ENCODE measurements at regions not wholly inside any gene's neighbourhood (a gene's known extent, or its start where the extent isn't known, plus 50 kb on each side); places are given as distances from the start of the nearest gene placed in this dataset.

GRCh38 chr10:109780997-109781396, 142.3 kb downstream of the XPNPEP1 start:
- Histone ChIP-seq H3K9me3 (ENCODE audit: low read depth) (no peaks in the 10 kb centered on the region), H3F3A (ENCODE audit: insufficient read depth) (no peaks in the 10 kb centered on the region), H4K20me1 (ENCODE audit: insufficient read depth) (no peaks in the 10 kb centered on the region), H3K9ac (no peak overlapping the region), H3K79me2 (ENCODE audit: insufficient read depth) (no peaks in the 10 kb centered on the region), H3K9me2 (ENCODE audit: insufficient read depth) (no peaks in the 10 kb centered on the region), H3K4me2 (ENCODE audit: unreplicated experiment) (no peak overlapping the region), H3K27me3 (replicated peaks; ENCODE audit: insufficient read depth) (peaks cover 5% of the 10 kb centered on the region; the same call in 1 of the 2 replicates), H3K27ac (no peak overlapping the region), H3K36me3 (ENCODE audit: low read depth) (no peaks in the 10 kb centered on the region), H3K4me1 (ENCODE audit: insufficient read depth) (no peaks in the 10 kb centered on the region; the same call in 1 of the 2 replicates), H3K4me3 (no peak overlapping the region), H2AFZ (no peak overlapping the region)
- in situ Hi-C loops (cut with MboI): no loop called here
- TF ChIP-seq EZH2 (IDR thresholded peaks at IDR 0.05; ENCODE audit: insufficient read depth, poor library complexity, severe bottlenecking) (no peak), EZH2phosphoT487 (IDR thresholded peaks at IDR 0.05; ENCODE audit: insufficient read depth, low read depth) (no peak)
- no peak for DNase-seq

GRCh38 chr10:109778993-109779392, 144.3 kb downstream of the XPNPEP1 start:
- no peaks in the 10 kb centered on the region for H3K9me3 ChIP-seq (ENCODE audit: low read depth)
- H3F3A ChIP-seq (ENCODE audit: insufficient read depth): no peaks in the 10 kb centered on the region
- H3K4me3 ChIP-seq: no peak overlapping the region
- TF ChIP-seq EZH2 (IDR thresholded peaks at IDR 0.05; ENCODE audit: insufficient read depth, poor library complexity, severe bottlenecking) (no peak), EZH2phosphoT487 (IDR thresholded peaks at IDR 0.05; ENCODE audit: insufficient read depth, low read depth) (no peak)
- no peaks in the 10 kb centered on the region for H3K79me2 ChIP-seq (ENCODE audit: insufficient read depth)
- no peak overlapping the region for H2AFZ ChIP-seq
- no peaks in the 10 kb centered on the region for H4K20me1 ChIP-seq (ENCODE audit: insufficient read depth)
- in situ Hi-C loops (cut with MboI): no loop called here
- WGBS, 2 experiments (ENCODE audit: low coverage in 1 of 2, low lambda C conversion rate in 2 of 2, missing lambda C conversion rate in 2 of 2): 75 to 77% methylated on average over 4 of the region's 4 CpGs
- no peaks in the 10 kb centered on the region for H3K9me2 ChIP-seq (ENCODE audit: insufficient read depth)
- no peaks in the 10 kb centered on the region; the same call in 1 of the 2 replicates for H3K4me1 ChIP-seq (ENCODE audit: insufficient read depth)
- H3K27me3 ChIP-seq (replicated peaks; ENCODE audit: insufficient read depth): peaks cover 5% of the 10 kb centered on the region; the same call in 1 of the 2 replicates
- no peak for DNase-seq
- no peak overlapping the region for H3K4me2 ChIP-seq (ENCODE audit: unreplicated experiment)
- H3K9ac ChIP-seq: no peak overlapping the region
- no peaks in the 10 kb centered on the region for H3K36me3 ChIP-seq (ENCODE audit: low read depth)
- no peak overlapping the region for H3K27ac ChIP-seq

- in situ Hi-C loops (cut with MboI): no loop called here
Observed at GRCh38 chr10:109774121-109774440, 149.2 kb downstream of the XPNPEP1 start.

GRCh38 chr10:109773288-109774120, 149.8 kb downstream of the XPNPEP1 start:
- Histone ChIP-seq H4K20me1 (ENCODE audit: insufficient read depth) (no peaks in the 10 kb centered on the region), H3K79me2 (ENCODE audit: insufficient read depth) (no peaks in the 10 kb centered on the region), H3K4me2 (ENCODE audit: unreplicated experiment) (no peak overlapping the region), H3K4me1 (ENCODE audit: insufficient read depth) (no peaks in the 10 kb centered on the region), H3K27ac (no peak overlapping the region), H3K9me2 (ENCODE audit: insufficient read depth) (no peaks in the 10 kb centered on the region), H3K27me3 (replicated peaks; ENCODE audit: insufficient read depth) (no peaks in the 10 kb centered on the region), H3F3A (ENCODE audit: insufficient read depth) (no peaks in the 10 kb centered on the region), H2AFZ (no peak overlapping the region), H3K36me3 (ENCODE audit: low read depth) (no peaks in the 10 kb centered on the region), H3K4me3 (no peak overlapping the region), H3K9ac (no peak overlapping the region), H3K9me3 (ENCODE audit: low read depth) (no peaks in the 10 kb centered on the region)
- in situ Hi-C loops (cut with MboI): no loop called here
- DNase-seq: peak; percentile 57
- no peak for TF ChIP-seq EZH2 (IDR thresholded peaks at IDR 0.05; ENCODE audit: insufficient read depth, poor library complexity, severe bottlenecking)
- no peak for TF ChIP-seq EZH2phosphoT487 (IDR thresholded peaks at IDR 0.05; ENCODE audit: insufficient read depth, low read depth)
- WGBS, 2 experiments (ENCODE audit: low coverage in 1 of 2, low lambda C conversion rate in 2 of 2, missing lambda C conversion rate in 2 of 2): 22 to 28% methylated on average over 8 of the region's 8 CpGs

More at GRCh38 chr10:109774121-109774440, 149.2 kb downstream of the XPNPEP1 start:
- Histone ChIP-seq H4K20me1 (ENCODE audit: insufficient read depth) (no peaks in the 10 kb centered on the region), H3K9me3 (ENCODE audit: low read depth) (no peaks in the 10 kb centered on the region), H3F3A (ENCODE audit: insufficient read depth) (no peaks in the 10 kb centered on the region), H3K4me3 (no peak overlapping the region), H3K79me2 (ENCODE audit: insufficient read depth) (no peaks in the 10 kb centered on the region), H3K9me2 (ENCODE audit: insufficient read depth) (no peaks in the 10 kb centered on the region), H3K4me2 (ENCODE audit: unreplicated experiment) (no peak overlapping the region), H3K9ac (no peak overlapping the region), H3K27me3 (replicated peaks; ENCODE audit: insufficient read depth) (no peaks in the 10 kb centered on the region), H3K4me1 (ENCODE audit: insufficient read depth) (no peaks in the 10 kb centered on the region), H3K27ac (no peak overlapping the region), H3K36me3 (ENCODE audit: low read depth) (no peaks in the 10 kb centered on the region), H2AFZ (no peak overlapping the region)
- 48 to 52% methylated on average over 2 of the region's 2 CpGs for WGBS, 2 experiments (ENCODE audit: low coverage in 1 of 2, low lambda C conversion rate in 2 of 2, missing lambda C conversion rate in 2 of 2)
- DNase-seq: no peak
- no peak for TF ChIP-seq EZH2phosphoT487 (IDR thresholded peaks at IDR 0.05; ENCODE audit: insufficient read depth, low read depth)
- TF ChIP-seq EZH2 (IDR thresholded peaks at IDR 0.05; ENCODE audit: insufficient read depth, poor library complexity, severe bottlenecking): no peak

Data from GM23248 (cell line).